ENCODE measurements at regions not wholly inside any gene's neighbourhood (a gene's known extent, or its start where the extent isn't known, plus 50 kb on each side); places are given as distances from the start of the nearest gene placed in this dataset.

DNA sequence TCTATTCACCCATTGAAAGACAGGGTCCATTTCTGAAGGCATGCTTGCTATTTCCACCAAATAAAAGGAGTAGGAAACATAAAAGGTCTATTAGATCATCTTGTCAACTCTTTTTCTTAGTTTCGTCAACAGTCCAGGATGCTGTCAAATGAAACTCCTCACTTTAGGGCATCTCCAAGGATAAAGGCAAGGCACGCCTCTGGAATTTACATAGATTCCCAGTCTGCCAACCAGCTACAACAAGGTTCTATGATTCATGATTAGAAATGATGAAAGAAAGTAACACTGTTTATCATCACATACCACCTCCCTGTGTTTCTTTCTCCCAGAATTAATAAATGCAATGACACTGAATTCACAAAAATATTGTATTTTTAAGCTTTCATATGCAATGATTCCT lies 636.3 kb downstream of the LTN1 start:
- H3K4me1 ChIP-seq (ENCODE audit: insufficient read depth, low read length) = no peaks in the 10 kb centered on the region
- no peaks in the 10 kb centered on the region for H4K20me1 ChIP-seq (ENCODE audit: insufficient read depth, low read length)
- Mint-ChIP-seq H3K9me3 (ENCODE audit: unreplicated experiment) (no peaks in the 10 kb centered on the region), H3K36me3 (ENCODE audit: low read depth, unreplicated experiment) (no peaks in the 10 kb centered on the region), H3K4me3 (ENCODE audit: unreplicated experiment) (no peak overlapping the region), H3K27ac (ENCODE audit: unreplicated experiment) (no peak overlapping the region), H3K27me3 (ENCODE audit: low read depth, unreplicated experiment) (no peaks in the 10 kb centered on the region), H3K4me1 (ENCODE audit: low read depth, unreplicated experiment) (no peaks in the 10 kb centered on the region)
- no peaks in the 10 kb centered on the region for H3K9me3 ChIP-seq (ENCODE audit: insufficient read depth, low read depth, low read length)
- no peak for FAIRE-seq
- no peak overlapping the region for H3K4me2 ChIP-seq (ENCODE audit: low read length)
- no peak overlapping the region for H3K4me3 ChIP-seq (ENCODE audit: insufficient read depth, low read depth, low read length)
- H3K27ac ChIP-seq (ENCODE audit: low read depth, low read length) = no peak overlapping the region
- H3K36me3 ChIP-seq (ENCODE audit: insufficient read depth, low read length) = no peaks in the 10 kb centered on the region
- no peaks in the 10 kb centered on the region for H3K27me3 ChIP-seq (ENCODE audit: insufficient read depth, low read length)
- no peak overlapping the region for H2AFZ ChIP-seq (ENCODE audit: low read depth, low read length)
- no peak for DNase-seq (ENCODE audit: low read depth)
- TF ChIP-seq, protein P1, sequence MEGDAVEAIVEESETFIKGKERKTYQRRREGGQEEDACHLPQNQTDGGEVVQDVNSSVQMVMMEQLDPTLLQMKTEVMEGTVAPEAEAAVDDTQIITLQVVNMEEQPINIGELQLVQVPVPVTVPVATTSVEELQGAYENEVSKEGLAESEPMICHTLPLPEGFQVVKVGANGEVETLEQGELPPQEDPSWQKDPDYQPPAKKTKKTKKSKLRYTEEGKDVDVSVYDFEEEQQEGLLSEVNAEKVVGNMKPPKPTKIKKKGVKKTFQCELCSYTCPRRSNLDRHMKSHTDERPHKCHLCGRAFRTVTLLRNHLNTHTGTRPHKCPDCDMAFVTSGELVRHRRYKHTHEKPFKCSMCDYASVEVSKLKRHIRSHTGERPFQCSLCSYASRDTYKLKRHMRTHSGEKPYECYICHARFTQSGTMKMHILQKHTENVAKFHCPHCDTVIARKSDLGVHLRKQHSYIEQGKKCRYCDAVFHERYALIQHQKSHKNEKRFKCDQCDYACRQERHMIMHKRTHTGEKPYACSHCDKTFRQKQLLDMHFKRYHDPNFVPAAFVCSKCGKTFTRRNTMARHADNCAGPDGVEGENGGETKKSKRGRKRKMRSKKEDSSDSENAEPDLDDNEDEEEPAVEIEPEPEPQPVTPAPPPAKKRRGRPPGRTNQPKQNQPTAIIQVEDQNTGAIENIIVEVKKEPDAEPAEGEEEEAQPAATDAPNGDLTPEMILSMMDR (IDR thresholded peaks at IDR 0.05; ENCODE audit: insufficient read depth, low read depth, low read length) = no peak
- TF ChIP-seq EZH2 (IDR thresholded peaks at IDR 0.05; ENCODE audit: insufficient read depth, low read length) = no peak
- H3K79me2 ChIP-seq (ENCODE audit: insufficient read depth, low read length) = no peaks in the 10 kb centered on the region
- H3K9ac ChIP-seq (ENCODE audit: low read length) = no peak overlapping the region

GRCh38 chr21:28345934-28346333 lies 646.7 kb downstream of the LTN1 start:
- H3K27ac Mint-ChIP-seq (ENCODE audit: unreplicated experiment) = no peak overlapping the region
- Histone ChIP-seq H3K36me3 (ENCODE audit: insufficient read depth, low read length) (no peaks in the 10 kb centered on the region), H3K9ac (ENCODE audit: low read length) (no peak overlapping the region), H3K79me2 (ENCODE audit: insufficient read depth, low read length) (no peaks in the 10 kb centered on the region), H3K4me2 (ENCODE audit: low read length) (no peak overlapping the region), H2AFZ (ENCODE audit: low read depth, low read length) (no peak overlapping the region), H3K27me3 (ENCODE audit: insufficient read depth, low read length) (no peaks in the 10 kb centered on the region), H4K20me1 (ENCODE audit: insufficient read depth, low read length) (no peaks in the 10 kb centered on the region), H3K4me3 (ENCODE audit: insufficient read depth, low read depth, low read length) (no peak overlapping the region), H3K9me3 (ENCODE audit: insufficient read depth, low read depth, low read length) (no peaks in the 10 kb centered on the region), H3K4me1 (ENCODE audit: insufficient read depth, low read length) (no peaks in the 10 kb centered on the region), H3K27ac (ENCODE audit: low read depth, low read length) (no peak overlapping the region)
- no peaks in the 10 kb centered on the region for H3K9me3 Mint-ChIP-seq (ENCODE audit: unreplicated experiment)
- no peak overlapping the region for H3K4me3 Mint-ChIP-seq (ENCODE audit: unreplicated experiment)
- H3K36me3 Mint-ChIP-seq (ENCODE audit: low read depth, unreplicated experiment) = no peaks in the 10 kb centered on the region
- no peaks in the 10 kb centered on the region for H3K27me3 Mint-ChIP-seq (ENCODE audit: low read depth, unreplicated experiment)
- peaks cover 8% of the 10 kb centered on the region for H3K4me1 Mint-ChIP-seq (ENCODE audit: low read depth, unreplicated experiment)
- DNase-seq (ENCODE audit: low read depth) (no peak), FAIRE-seq (no peak)
- TF ChIP-seq, protein P1 (IDR thresholded peaks at IDR 0.05; ENCODE audit: insufficient read depth, low read depth, low read length) = no peak
- no peak for TF ChIP-seq EZH2 (IDR thresholded peaks at IDR 0.05; ENCODE audit: insufficient read depth, low read length)

- Histone ChIP-seq H3K36me3 (ENCODE audit: insufficient read depth, low read length) (no peaks in the 10 kb centered on the region), H3K9me3 (ENCODE audit: insufficient read depth, low read depth, low read length) (no peaks in the 10 kb centered on the region), H3K4me1 (ENCODE audit: insufficient read depth, low read length) (no peaks in the 10 kb centered on the region), H2AFZ (ENCODE audit: low read depth, low read length) (no peak overlapping the region), H3K79me2 (ENCODE audit: insufficient read depth, low read length) (no peaks in the 10 kb centered on the region), H4K20me1 (ENCODE audit: insufficient read depth, low read length) (no peaks in the 10 kb centered on the region), H3K9ac (ENCODE audit: low read length) (no peak overlapping the region), H3K4me2 (ENCODE audit: low read length) (no peak overlapping the region), H3K4me3 (ENCODE audit: insufficient read depth, low read depth, low read length) (no peak overlapping the region), H3K27me3 (ENCODE audit: insufficient read depth, low read length) (no peaks in the 10 kb centered on the region), H3K27ac (ENCODE audit: low read depth, low read length) (no peak overlapping the region)
- H3K9me3 Mint-ChIP-seq (ENCODE audit: unreplicated experiment) = no peaks in the 10 kb centered on the region
- TF ChIP-seq EZH2 (IDR thresholded peaks at IDR 0.05; ENCODE audit: insufficient read depth, low read length) = no peak
- TF ChIP-seq, protein P1 (IDR thresholded peaks at IDR 0.05; ENCODE audit: insufficient read depth, low read depth, low read length) = no peak
- DNase-seq (ENCODE audit: low read depth) (no peak), FAIRE-seq (no peak)
- H3K4me3 Mint-ChIP-seq (ENCODE audit: unreplicated experiment) = no peak overlapping the region
- H3K4me1 Mint-ChIP-seq (ENCODE audit: low read depth, unreplicated experiment) = peaks cover 8% of the 10 kb centered on the region
- H3K27me3 Mint-ChIP-seq (ENCODE audit: low read depth, unreplicated experiment) = no peaks in the 10 kb centered on the region
- no peaks in the 10 kb centered on the region for H3K36me3 Mint-ChIP-seq (ENCODE audit: low read depth, unreplicated experiment)
- no peak overlapping the region for H3K27ac Mint-ChIP-seq (ENCODE audit: unreplicated experiment)
These were observed 647.7 kb downstream of the LTN1 start for GRCh38 chr21:28344985-28345384.
